ENCODE measurements at regions not wholly inside any gene's neighbourhood (a gene's known extent, or its start where the extent isn't known, plus 50 kb on each side); places are given as distances from the start of the nearest gene placed in this dataset.

DNA sequence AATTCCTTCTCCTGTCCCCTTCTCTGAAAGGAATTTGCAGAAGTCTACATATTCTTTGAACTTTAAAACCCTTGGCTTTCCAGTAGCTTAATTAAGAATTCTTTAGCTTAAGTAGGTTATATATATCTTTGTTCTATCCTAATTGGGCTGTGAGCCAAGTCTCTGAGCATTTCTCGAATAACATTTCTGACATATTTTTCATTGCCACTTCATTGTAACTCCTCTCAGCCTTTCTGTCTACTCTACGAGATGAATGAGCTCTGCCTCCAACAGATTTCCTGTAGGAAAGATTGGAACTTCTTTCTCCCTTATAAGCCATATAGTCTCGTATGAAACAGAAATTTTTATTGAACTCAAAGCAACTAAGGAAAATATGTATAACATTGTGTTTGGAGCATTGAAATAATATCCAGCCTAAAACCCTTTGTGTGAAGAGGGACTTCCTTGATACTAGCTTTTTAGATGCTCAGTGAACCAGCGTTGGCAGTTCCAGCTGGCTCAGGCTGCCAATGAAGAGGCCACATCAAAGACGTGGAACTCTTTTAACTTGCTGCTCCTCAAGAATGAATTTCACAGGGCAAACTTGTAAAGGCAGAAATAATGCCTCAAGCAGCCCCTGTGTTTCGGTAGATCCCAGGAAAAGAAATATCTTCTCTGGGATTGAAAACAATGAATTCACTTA is 87.7 kb upstream of the NOX3 start:
- H3K9ac ChIP-seq (ENCODE audit: low read length), result no peak overlapping the region
- TF ChIP-seq, protein P1, sequence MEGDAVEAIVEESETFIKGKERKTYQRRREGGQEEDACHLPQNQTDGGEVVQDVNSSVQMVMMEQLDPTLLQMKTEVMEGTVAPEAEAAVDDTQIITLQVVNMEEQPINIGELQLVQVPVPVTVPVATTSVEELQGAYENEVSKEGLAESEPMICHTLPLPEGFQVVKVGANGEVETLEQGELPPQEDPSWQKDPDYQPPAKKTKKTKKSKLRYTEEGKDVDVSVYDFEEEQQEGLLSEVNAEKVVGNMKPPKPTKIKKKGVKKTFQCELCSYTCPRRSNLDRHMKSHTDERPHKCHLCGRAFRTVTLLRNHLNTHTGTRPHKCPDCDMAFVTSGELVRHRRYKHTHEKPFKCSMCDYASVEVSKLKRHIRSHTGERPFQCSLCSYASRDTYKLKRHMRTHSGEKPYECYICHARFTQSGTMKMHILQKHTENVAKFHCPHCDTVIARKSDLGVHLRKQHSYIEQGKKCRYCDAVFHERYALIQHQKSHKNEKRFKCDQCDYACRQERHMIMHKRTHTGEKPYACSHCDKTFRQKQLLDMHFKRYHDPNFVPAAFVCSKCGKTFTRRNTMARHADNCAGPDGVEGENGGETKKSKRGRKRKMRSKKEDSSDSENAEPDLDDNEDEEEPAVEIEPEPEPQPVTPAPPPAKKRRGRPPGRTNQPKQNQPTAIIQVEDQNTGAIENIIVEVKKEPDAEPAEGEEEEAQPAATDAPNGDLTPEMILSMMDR (IDR thresholded peaks at IDR 0.05; ENCODE audit: low read depth, low read length), result no peak
- TF ChIP-seq EZH2phosphoT487 (IDR thresholded peaks at IDR 0.05; ENCODE audit: low read depth), result no peak
- H3K4me3 ChIP-seq (ENCODE audit: low read length), result no peak overlapping the region
- no peaks in the 10 kb centered on the region for H3K9me3 ChIP-seq (ENCODE audit: insufficient read depth, low read length)
- no peak overlapping the region for H3K27ac ChIP-seq (ENCODE audit: low read length)
- H3K4me2 ChIP-seq (ENCODE audit: low read length), result no peak overlapping the region
- no peaks in the 10 kb centered on the region for H4K20me1 ChIP-seq (ENCODE audit: insufficient read depth, low read length)
- no peak overlapping the region for H2AFZ ChIP-seq (ENCODE audit: low read depth, low read length)
- no peaks in the 10 kb centered on the region for H3K27me3 ChIP-seq (ENCODE audit: low read depth, low read length)
- no peaks in the 10 kb centered on the region for H3K79me2 ChIP-seq (ENCODE audit: low read length)
- H3K36me3 ChIP-seq (replicated peaks; ENCODE audit: low read depth, low read length), result no peaks in the 10 kb centered on the region
- H3K4me1 ChIP-seq (ENCODE audit: low read length), result no peaks in the 10 kb centered on the region

DNA sequence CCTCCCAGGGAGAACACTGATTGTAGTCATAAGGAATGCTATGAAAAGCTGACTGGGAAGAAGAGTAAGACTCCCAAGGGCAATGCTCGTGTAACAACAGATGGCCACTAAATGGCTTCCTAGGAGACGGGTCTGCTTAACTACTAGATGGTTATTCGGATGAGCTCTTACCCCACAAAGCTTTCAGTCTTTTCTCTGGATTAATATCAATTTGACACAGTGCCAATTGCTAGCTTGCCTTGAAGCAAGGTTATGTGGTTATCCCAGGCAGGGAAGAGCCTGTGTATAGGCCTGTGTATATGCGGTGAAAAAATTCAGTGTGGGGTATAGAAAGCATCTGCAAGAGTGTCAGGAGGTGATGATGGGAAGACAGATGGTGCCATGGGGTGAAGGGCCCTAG is 86.4 kb upstream of the NOX3 start:
- no peak overlapping the region for H3K27ac ChIP-seq (ENCODE audit: low read length)
- no peaks in the 10 kb centered on the region for H3K27me3 ChIP-seq (ENCODE audit: low read depth, low read length)
- no peak overlapping the region for H2AFZ ChIP-seq (ENCODE audit: low read depth, low read length)
- H3K36me3 ChIP-seq (replicated peaks; ENCODE audit: low read depth, low read length), result no peaks in the 10 kb centered on the region
- no peaks in the 10 kb centered on the region for H3K9me3 ChIP-seq (ENCODE audit: insufficient read depth, low read length)
- no peaks in the 10 kb centered on the region for H4K20me1 ChIP-seq (ENCODE audit: insufficient read depth, low read length)
- no peak overlapping the region for H3K4me3 ChIP-seq (ENCODE audit: low read length)
- H3K9ac ChIP-seq (ENCODE audit: low read length), result no peak overlapping the region
- TF ChIP-seq, protein P1 (IDR thresholded peaks at IDR 0.05; ENCODE audit: low read depth, low read length), result no peak
- TF ChIP-seq EZH2phosphoT487 (IDR thresholded peaks at IDR 0.05; ENCODE audit: low read depth), result no peak
- no peaks in the 10 kb centered on the region for H3K79me2 ChIP-seq (ENCODE audit: low read length)
- no peaks in the 10 kb centered on the region for H3K4me1 ChIP-seq (ENCODE audit: low read length)
- H3K4me2 ChIP-seq (ENCODE audit: low read length), result no peak overlapping the region

DNA sequence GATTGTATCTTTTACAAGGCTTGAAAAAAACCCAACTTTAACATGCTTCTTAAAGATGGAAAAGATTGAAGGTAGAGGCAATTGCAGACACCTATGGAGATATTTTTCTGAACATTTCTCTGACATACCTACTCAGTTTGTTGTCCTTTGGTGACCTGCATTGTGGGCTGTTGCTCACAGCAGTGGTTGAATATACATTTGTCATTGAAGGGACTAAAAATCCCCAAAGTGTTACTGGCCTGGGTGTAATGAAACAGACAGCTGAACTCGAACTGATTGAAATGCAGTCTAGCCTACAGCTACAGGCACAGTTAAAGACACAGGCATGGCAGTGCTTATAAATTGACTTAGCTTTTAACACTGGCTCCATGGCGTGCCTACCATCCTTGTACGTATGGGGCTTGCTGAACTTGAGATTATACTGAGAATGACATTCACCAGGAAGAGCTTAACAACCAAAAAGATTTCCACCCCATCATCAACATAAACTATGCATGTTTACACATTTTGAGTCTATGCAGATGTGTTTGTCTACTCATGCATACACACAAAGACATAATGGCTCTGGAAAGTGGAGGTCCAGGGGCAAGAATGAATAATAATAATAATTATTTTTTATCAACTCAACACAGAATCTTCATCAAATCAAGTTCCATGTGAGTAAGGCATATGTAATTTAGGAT is 83.2 kb upstream of the NOX3 start:
- Histone ChIP-seq H3K27me3 (ENCODE audit: low read depth, low read length) (no peaks in the 10 kb centered on the region), H4K20me1 (ENCODE audit: insufficient read depth, low read length) (no peaks in the 10 kb centered on the region), H3K27ac (ENCODE audit: low read length) (no peak overlapping the region), H3K9me3 (ENCODE audit: insufficient read depth, low read length) (no peaks in the 10 kb centered on the region), H3K9ac (ENCODE audit: low read length) (no peak overlapping the region), H3K4me3 (ENCODE audit: low read length) (no peak overlapping the region), H3K79me2 (ENCODE audit: low read length) (no peaks in the 10 kb centered on the region), H3K4me1 (ENCODE audit: low read length) (no peaks in the 10 kb centered on the region), H3K4me2 (ENCODE audit: low read length) (no peak overlapping the region), H2AFZ (ENCODE audit: low read depth, low read length) (no peak overlapping the region), H3K36me3 (replicated peaks; ENCODE audit: low read depth, low read length) (no peaks in the 10 kb centered on the region)
- TF ChIP-seq EZH2phosphoT487 (IDR thresholded peaks at IDR 0.05; ENCODE audit: low read depth), result no peak
- TF ChIP-seq, protein P1 (IDR thresholded peaks at IDR 0.05; ENCODE audit: low read depth, low read length), result no peak

DNA sequence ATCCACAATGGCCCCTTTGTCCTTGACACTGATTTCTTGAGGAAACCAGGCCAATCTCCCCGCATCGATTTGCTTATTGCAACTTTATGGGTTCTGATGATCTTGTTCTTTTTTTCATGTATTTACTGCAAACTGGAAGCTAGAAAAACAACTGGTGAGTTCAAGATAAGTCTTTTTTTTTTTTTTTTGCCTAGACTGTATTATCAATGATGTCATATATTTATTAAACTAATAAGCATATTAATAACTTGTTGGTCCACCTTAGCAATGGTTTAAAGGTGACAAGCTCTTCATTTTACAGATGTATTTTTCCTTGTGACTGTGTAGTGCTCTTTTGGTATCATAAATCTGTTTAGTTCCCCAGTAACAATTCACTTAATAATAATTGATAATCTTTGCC is 79.0 kb upstream of the NOX3 start:
- Histone ChIP-seq H3K79me2 (ENCODE audit: low read length) (no peaks in the 10 kb centered on the region), H3K9me3 (ENCODE audit: insufficient read depth, low read length) (no peaks in the 10 kb centered on the region)
- TF ChIP-seq, protein P1 (IDR thresholded peaks at IDR 0.05; ENCODE audit: low read depth, low read length), result no peak
- no peak for TF ChIP-seq EZH2phosphoT487 (IDR thresholded peaks at IDR 0.05; ENCODE audit: low read depth)

More for the DNA sequence above, 79.0 kb upstream of the NOX3 start:
- Histone ChIP-seq H3K27me3 (ENCODE audit: low read depth, low read length) (no peaks in the 10 kb centered on the region), H3K9ac (ENCODE audit: low read length) (no peak overlapping the region), H3K27ac (ENCODE audit: low read length) (no peak overlapping the region), H3K4me2 (ENCODE audit: low read length) (no peak overlapping the region), H3K4me1 (ENCODE audit: low read length) (no peaks in the 10 kb centered on the region), H3K4me3 (ENCODE audit: low read length) (no peak overlapping the region), H4K20me1 (ENCODE audit: insufficient read depth, low read length) (no peaks in the 10 kb centered on the region), H2AFZ (ENCODE audit: low read depth, low read length) (no peak overlapping the region), H3K36me3 (replicated peaks; ENCODE audit: low read depth, low read length) (no peaks in the 10 kb centered on the region)
